ENCODE measurements at regions not wholly inside any gene's neighbourhood (a gene's known extent, or its start where the extent isn't known, plus 50 kb on each side); places are given as distances from the start of the nearest gene placed in this dataset.

GRCh38 chr9:135015096-135015495, 72.4 kb upstream of the OLFM1 start:
- Histone ChIP-seq H2AFZ (ENCODE audit: low read depth, low read length) (no peak overlapping the region), H3K36me3 (replicated peaks; ENCODE audit: low read depth, low read length) (no peaks in the 10 kb centered on the region), H3K27me3 (ENCODE audit: low read depth, low read length) (0 out of 2 replicates have a peak, but pooled peaks cover 6% of the 10 kb centered on the region), H3K4me3 (ENCODE audit: low read length) (no peak overlapping the region), H3K27ac (ENCODE audit: low read length) (no peak overlapping the region), H3K9ac (ENCODE audit: low read length) (no peak overlapping the region), H3K9me3 (ENCODE audit: insufficient read depth, low read length) (no peaks in the 10 kb centered on the region), H3K4me1 (ENCODE audit: low read length) (peaks cover 6% of the 10 kb centered on the region; the same call in 1 of the 2 replicates), H3K79me2 (ENCODE audit: low read length) (no peaks in the 10 kb centered on the region), H4K20me1 (ENCODE audit: insufficient read depth, low read length) (no peaks in the 10 kb centered on the region), H3K4me2 (ENCODE audit: low read length) (no peak overlapping the region)
- TF ChIP-seq EZH2phosphoT487 (IDR thresholded peaks at IDR 0.05; ENCODE audit: low read depth) (no peak), CTCF (IDR thresholded peaks at IDR 0.05; ENCODE audit: low read depth, low read length) (no peak)

GRCh38 chr9:135015565-135015964, 71.9 kb upstream of the OLFM1 start:
- H3K36me3 ChIP-seq (replicated peaks; ENCODE audit: low read depth, low read length), result no peaks in the 10 kb centered on the region
- no peak overlapping the region for H2AFZ ChIP-seq (ENCODE audit: low read depth, low read length)
- no peak overlapping the region for H3K4me3 ChIP-seq (ENCODE audit: low read length)
- H3K27me3 ChIP-seq (ENCODE audit: low read depth, low read length), result 0 out of 2 replicates have a peak, but pooled peaks cover 6% of the 10 kb centered on the region
- no peak overlapping the region for H3K4me2 ChIP-seq (ENCODE audit: low read length)
- no peaks in the 10 kb centered on the region for H3K9me3 ChIP-seq (ENCODE audit: insufficient read depth, low read length)
- H3K27ac ChIP-seq (ENCODE audit: low read length), result no peak overlapping the region
- no peaks in the 10 kb centered on the region for H3K79me2 ChIP-seq (ENCODE audit: low read length)
- H3K4me1 ChIP-seq (ENCODE audit: low read length), result peaks cover 6% of the 10 kb centered on the region; the same call in 1 of the 2 replicates
- TF ChIP-seq CTCF (IDR thresholded peaks at IDR 0.05; ENCODE audit: low read depth, low read length), result no peak
- no peak for TF ChIP-seq EZH2phosphoT487 (IDR thresholded peaks at IDR 0.05; ENCODE audit: low read depth)
- H4K20me1 ChIP-seq (ENCODE audit: insufficient read depth, low read length), result no peaks in the 10 kb centered on the region
- H3K9ac ChIP-seq (ENCODE audit: low read length), result no peak overlapping the region

GRCh38 chr9:135016037-135016640, 71.3 kb upstream of the OLFM1 start:
- H3K9ac ChIP-seq (ENCODE audit: low read length), result no peak overlapping the region
- no peak overlapping the region for H3K4me2 ChIP-seq (ENCODE audit: low read length)
- no peaks in the 10 kb centered on the region for H3K79me2 ChIP-seq (ENCODE audit: low read length)
- no peak overlapping the region for H3K4me3 ChIP-seq (ENCODE audit: low read length)
- H4K20me1 ChIP-seq (ENCODE audit: insufficient read depth, low read length), result no peaks in the 10 kb centered on the region
- TF ChIP-seq EZH2phosphoT487 (IDR thresholded peaks at IDR 0.05; ENCODE audit: low read depth) (no peak), CTCF (IDR thresholded peaks at IDR 0.05; ENCODE audit: low read depth, low read length) (no peak)
- no peak overlapping the region for H3K27ac ChIP-seq (ENCODE audit: low read length)
- H3K27me3 ChIP-seq (ENCODE audit: low read depth, low read length), result 0 out of 2 replicates have a peak, but pooled peaks cover 6% of the 10 kb centered on the region
- H3K9me3 ChIP-seq (ENCODE audit: insufficient read depth, low read length), result no peaks in the 10 kb centered on the region
- H3K4me1 ChIP-seq (ENCODE audit: low read length), result peaks cover 6% of the 10 kb centered on the region; the same call in 1 of the 2 replicates
- H2AFZ ChIP-seq (ENCODE audit: low read depth, low read length), result no peak overlapping the region
- no peaks in the 10 kb centered on the region for H3K36me3 ChIP-seq (replicated peaks; ENCODE audit: low read depth, low read length)

- Histone ChIP-seq H3K4me2 (ENCODE audit: low read length) (no peak overlapping the region), H3K36me3 (replicated peaks; ENCODE audit: low read depth, low read length) (no peaks in the 10 kb centered on the region), H3K9ac (ENCODE audit: low read length) (no peak overlapping the region), H3K79me2 (ENCODE audit: low read length) (no peaks in the 10 kb centered on the region), H3K27me3 (ENCODE audit: low read depth, low read length) (0 out of 2 replicates have a peak, but pooled peaks cover 3% of the 10 kb centered on the region), H3K4me3 (ENCODE audit: low read length) (no peak overlapping the region), H2AFZ (ENCODE audit: low read depth, low read length) (no peak overlapping the region), H3K27ac (ENCODE audit: low read length) (no peak overlapping the region), H3K4me1 (ENCODE audit: low read length) (peaks cover 6% of the 10 kb centered on the region; the same call in 1 of the 2 replicates), H4K20me1 (ENCODE audit: insufficient read depth, low read length) (no peaks in the 10 kb centered on the region), H3K9me3 (ENCODE audit: insufficient read depth, low read length) (no peaks in the 10 kb centered on the region)
- TF ChIP-seq EZH2phosphoT487 (IDR thresholded peaks at IDR 0.05; ENCODE audit: low read depth), result no peak
- TF ChIP-seq CTCF (IDR thresholded peaks at IDR 0.05; ENCODE audit: low read depth, low read length), result no peak
Measured at GRCh38 chr9:135016876-135017275, 70.6 kb upstream of the OLFM1 start.

Data from OCI-LY3 (cell line).